Medulla oblongata (tissue), 1 donor: ENCODE measurements at regions not wholly inside any gene's neighbourhood (a gene's known extent, or its start where the extent isn't known, plus 50 kb on each side); places are given as distances from the start of the nearest gene placed in this dataset.

Experiments
- DNase-seq: peaks from one replicate; pipeline ENCODE4 v3.0.0-alpha.2; 2015; ENCODE audit errors: extremely low spot score

GRCh38 chr15:95365511-95366107 lies 964.9 kb upstream of the NR2F2 start:
- no peak for DNase-seq

DNA sequence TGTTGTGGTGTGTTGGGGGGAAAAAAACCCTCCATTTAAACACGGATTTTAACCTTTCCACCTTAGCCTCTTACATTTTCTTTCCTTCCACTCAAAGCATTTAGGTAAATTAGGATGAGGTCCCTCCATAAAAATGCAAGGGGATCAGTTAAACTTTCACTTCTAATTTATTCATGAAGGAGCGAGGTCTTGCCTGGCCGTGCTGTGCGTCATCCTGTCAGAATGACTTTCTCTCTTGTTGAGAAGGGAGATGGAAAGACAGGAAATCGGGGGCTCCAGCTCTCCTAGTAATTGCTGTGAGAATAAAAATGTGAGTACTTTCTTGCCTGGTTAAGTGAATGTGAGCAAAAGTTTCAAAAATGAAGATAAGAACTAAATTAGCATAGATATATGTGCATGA lies 962.3 kb upstream of the NR2F2 start:
- no peak for DNase-seq

DNA sequence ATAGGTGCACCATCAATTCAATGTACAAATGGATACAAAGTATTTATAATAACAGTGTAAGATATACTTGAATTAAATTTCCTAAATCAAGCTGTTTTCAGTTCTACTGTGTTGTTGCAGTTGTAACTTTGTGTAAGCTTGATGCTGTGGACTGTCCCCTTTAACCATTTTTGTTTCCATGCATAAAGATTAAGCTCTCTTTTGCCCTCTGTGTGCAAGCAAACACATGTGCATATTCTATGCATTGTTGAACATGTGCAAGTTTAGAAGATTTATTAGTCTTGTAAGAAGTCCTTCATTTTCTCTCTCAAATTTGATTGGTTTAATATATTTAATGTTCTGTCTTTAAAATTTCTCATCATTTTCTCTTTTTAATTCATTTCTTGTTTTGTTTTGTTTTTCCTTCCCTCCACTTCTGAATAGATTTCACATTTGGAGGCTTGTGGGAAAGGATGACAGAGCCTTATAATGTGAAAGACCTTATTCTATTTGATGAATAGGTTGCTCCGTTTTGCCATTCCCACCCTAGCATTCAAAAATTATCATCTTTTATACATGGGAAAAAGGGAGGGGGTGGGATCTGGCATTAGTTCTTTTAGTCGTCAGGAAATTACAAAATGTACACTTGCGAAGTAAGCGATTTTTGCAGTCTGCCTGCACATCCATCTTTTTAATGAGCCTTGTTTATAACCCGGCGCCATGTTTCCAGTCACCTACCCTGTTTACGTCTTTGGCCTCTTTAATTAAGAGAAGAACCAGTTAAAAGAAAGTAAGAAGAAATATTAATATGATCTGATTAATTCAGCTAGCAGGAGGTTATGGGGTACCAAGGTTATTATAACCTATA lies 961.5 kb upstream of the NR2F2 start:
- no peak for DNase-seq

GRCh38 chr15:95370291-95370690 lies 960.2 kb upstream of the NR2F2 start:
- DNase-seq = no peak

- DNase-seq = no peak
Observed at GRCh38 chr15:95371664-95372063, 958.8 kb upstream of the NR2F2 start.

- DNase-seq = no peak
Observed at GRCh38 chr15:95375281-95375680, 955.2 kb upstream of the NR2F2 start.

DNA sequence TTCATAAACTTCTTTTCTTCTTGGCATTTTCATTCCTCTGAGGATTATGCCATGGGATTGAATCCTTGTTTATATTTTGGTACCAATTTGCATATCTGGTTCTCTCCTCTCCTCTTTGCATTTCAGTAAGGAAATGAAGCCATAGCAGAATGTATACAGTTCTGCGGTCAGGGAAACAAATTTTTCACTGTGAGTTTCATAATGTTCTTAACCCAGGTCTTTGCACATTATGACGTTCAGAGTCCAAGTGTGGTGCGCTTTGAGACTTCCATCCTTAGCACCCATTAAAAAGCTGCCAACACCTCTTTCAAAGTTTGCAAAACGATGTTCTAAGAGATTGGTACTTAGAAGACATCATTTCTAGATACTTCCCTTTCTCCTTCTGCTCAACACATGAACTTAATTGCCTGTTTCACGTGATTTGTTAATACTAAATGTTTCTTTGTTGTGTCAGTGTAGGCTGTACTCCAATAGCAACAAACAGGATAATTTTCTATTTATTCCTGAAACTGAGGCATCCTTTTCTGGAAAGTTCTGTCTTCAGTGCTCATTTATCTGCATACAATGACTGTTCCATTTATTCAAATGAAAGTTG lies 953.1 kb upstream of the NR2F2 start:
- no peak for DNase-seq

DNA sequence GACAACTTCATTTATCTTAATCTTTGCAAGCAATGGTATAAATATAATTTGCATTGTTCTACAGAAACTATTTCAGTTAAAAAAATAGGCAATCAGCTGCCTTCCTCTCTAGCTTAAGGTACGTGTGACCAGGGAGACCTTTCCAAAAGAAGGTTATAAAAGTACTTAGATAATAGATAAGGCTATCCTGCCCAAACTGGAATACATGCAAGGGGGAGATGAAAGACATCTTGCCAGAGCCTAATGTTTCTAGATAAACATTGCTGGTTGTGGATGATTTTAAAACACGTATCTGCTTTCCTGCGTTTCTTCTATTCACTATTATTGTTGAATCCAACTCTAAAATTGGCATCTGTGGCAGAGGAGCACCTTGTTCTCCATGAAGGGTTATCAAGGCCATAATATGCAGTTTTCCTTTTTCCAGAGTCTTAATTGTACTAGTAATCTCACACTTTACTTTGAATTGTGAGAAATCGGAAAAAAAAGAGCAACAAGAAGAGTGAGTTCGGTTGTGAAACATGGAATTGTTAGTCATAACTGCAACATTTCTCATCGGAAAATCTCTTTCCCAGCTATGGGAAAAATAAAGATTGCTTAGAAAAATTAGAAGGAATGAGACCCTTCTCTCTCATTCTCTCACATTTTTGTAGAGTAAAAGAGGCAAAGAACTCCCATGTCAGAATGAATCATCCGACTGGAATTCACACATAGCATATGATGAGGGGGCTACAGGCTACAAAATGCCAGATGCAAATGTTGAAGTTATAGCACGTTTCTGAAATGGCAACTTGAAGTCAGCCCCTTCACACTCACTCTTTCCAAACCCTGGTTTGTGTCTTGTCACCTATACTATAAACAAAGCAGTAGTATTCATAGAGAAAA lies 936.1 kb upstream of the NR2F2 start:
- no peak for DNase-seq

DNA sequence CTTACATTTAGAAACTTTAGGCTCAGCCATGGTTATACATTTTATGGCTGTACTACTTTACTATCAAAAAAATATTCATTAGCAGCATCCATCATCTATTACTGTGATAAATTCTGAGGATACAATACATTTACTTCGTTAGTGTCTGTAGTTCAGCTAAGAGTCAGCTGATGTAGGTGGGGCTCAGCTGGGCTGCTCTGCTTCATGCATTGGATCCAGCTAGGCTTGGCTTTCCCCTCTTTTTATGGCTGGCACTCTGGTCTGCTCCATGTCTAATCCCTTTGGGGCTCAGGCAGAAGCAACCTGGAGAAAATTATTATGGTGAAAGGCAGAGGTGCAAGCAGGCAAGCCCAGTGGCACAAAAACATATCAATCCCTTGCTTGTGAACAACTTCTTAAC lies 930.1 kb upstream of the NR2F2 start:
- DNase-seq = no peak

DNA sequence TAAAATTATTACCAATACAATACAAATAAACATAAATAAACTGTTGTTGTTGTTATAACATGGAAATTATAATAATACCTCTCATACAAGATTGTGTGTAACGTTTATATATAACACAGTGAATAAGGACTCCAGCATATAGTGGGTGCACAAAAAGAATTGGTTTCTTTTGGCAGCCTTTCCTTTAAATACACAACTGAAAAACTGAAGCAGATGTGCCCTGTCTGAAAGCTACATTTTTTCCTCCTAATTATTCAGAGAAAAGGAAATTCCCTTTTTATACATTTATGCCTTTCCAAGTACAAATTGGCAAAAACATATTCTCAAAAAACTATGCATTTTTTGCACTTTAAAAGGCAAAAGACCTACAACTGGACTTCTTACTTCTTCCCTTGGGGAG lies 928.9 kb upstream of the NR2F2 start:
- DNase-seq = no peak

- DNase-seq = no peak
Observed at GRCh38 chr15:95405447-95405846, 925.1 kb upstream of the NR2F2 start.

DNA sequence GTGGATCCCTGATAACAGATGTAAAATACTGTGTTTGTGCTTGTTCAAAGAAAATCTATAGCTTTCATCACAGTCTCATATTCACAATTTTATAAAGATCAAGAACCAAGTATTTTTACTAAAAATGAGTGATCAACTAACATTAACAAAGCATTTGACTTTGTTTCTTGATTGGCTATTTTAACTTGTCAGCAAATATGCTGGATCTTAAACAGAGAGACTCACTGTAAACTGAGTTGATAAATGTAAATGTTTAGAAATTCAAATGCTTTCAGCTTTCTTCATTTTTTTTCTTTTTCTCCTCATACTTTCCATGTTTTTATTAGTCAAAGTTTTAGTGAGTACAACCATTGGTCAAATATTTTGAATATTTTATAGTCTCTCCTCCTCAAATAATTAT lies 923.0 kb upstream of the NR2F2 start:
- DNase-seq = no peak

DNA sequence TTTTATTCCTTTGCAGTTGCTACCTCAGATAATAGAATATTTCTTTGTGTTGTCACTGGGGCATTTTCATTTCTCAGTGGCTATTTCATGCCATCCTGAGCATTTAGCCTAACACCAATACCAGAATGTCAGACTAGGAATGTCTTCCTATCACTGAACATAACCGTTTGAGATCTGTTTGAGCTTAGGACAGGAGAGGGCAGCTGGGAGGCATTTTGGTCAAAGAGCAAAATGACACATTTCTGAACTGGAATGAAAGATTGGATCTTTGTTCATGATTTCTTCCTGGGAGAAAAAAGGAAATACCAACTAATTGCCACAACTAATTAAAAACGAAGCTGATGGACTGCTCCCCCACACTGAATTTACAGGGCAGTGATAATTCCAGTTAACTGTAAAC lies 921.3 kb upstream of the NR2F2 start:
- no peak for DNase-seq

DNA sequence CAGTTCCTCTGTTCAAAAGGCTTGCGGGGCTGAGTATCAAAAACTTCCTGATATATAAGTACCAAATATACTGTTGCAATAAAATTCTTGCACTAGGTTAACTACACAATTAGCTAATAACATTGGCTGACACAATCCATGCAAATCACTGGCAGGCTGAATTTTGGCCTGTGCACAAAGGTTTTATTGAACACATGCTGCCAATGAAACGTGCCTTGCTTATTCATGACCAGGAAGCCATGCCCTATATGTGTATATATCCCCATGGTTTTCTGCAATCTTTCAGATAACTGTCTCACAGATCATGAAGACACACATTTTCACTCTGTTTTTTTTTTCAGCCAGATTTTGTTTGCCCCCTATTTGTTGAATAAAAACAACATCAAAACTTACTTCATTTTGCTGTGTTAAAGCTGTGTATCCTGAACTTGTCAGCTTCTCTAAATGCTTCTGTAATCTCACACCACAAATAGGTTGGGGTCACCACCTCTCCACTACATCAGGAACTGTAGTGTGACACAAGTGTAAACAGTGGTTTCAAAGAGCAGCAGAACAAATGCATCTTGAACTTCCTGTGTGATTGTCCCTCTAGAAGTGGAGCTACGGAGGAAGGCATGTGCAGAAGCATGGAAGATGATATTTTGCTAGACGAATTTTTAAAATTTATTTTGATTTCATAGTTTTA lies 920.7 kb upstream of the NR2F2 start:
- DNase-seq = no peak

GRCh38 chr15:95410757-95411156 lies 919.7 kb upstream of the NR2F2 start:
- no peak for DNase-seq

DNA sequence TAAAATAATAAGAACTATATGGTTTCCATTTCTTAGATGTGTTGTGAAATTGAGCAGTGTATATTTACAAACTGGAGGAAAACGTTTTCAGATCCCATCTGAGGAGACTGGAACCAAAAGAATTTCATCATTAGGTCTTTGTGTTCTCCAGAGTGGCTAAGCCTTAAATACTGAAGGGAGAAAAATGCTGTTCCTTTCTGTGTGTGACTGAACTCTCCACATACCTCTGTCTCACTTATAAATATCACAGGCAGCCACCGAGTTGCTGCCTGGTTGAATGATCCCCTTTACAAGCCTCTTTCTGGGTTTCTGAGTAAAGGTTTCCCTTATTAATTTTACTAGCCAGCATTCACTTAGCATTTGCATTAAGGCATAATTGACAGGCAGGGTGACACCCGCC lies 913.9 kb upstream of the NR2F2 start:
- no peak for DNase-seq

- no peak for DNase-seq
Observed at GRCh38 chr15:95417761-95418160, 912.7 kb upstream of the NR2F2 start.

- DNase-seq = no peak
Observed at GRCh38 chr15:95422255-95422654, 908.2 kb upstream of the NR2F2 start.

DNA sequence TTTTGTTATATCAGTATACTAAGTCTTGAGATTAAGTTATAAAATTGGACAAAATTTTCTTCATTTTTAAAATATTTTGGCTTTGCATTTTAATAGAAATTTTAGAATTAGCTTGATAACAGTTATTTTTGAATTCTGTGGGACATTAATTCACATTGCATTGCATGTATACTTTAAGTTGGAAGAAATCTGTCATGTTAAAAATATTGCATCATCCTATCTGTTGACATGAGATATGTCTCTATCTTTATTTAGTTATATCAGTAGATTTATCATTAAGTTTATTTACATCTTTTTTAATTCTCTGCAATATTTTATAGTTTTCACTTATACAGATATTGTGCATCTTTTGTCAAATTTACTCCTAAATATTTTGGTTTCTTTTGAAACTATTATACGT lies 904.6 kb upstream of the NR2F2 start:
- DNase-seq = no peak

DNA sequence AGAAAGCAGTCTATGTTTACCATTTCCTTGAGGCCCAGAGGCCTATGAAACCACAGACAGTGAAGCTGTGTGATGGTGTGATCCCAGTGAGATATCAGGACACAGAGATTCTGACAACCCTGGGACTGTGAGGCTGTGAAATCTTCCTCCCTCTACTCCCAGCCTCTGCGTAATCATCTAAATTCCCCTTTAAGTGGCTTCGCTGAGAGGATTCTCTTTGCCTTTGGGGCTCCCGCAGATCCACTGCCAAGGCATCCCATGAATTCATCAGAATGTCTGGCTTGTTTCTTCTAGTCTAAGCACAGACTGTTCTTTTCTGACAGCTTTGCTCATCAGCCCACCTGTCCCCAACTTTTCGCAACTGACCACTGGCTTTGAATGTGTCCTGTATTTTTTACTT lies 901.2 kb upstream of the NR2F2 start:
- no peak for DNase-seq

DNA sequence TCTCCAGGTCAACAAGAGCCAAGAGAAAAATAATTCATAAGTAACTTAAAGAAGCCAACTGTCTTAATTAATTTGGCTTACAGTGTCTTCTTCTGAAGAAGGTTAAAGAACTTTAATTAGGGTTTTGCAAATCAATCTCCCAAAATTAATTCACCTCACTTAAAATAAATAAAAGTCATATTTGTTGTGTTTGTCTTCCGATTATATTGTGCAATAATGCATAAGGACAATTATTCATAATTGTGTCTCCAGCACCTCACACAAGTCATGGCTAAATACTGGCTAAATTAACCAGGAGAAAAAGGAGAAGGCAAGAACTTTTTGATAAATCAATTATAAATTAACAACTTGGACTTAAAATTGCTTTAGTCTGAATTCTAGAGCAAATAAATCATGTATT lies 899.0 kb upstream of the NR2F2 start:
- no peak for DNase-seq
